Endometrium (tissue), 2 donors: ENCODE measurements at regions not wholly inside any gene's neighbourhood (a gene's known extent, or its start where the extent isn't known, plus 50 kb on each side); places are given as distances from the start of the nearest gene placed in this dataset.
"Not testable (repeated sequence)": the region's sequence is repeated elsewhere in the genome, so short reads cannot be mapped to it uniquely, and the experiment has no call there.

ENCODE experiments used
- FAIRE-seq: peaks from 2 replicates; lab custom pipeline; 2012; peaks lifted over from hg19 to GRCh38; lab: Jason Lieb, UNC
- donor health status: control.
- donor health status: control.

DNA sequence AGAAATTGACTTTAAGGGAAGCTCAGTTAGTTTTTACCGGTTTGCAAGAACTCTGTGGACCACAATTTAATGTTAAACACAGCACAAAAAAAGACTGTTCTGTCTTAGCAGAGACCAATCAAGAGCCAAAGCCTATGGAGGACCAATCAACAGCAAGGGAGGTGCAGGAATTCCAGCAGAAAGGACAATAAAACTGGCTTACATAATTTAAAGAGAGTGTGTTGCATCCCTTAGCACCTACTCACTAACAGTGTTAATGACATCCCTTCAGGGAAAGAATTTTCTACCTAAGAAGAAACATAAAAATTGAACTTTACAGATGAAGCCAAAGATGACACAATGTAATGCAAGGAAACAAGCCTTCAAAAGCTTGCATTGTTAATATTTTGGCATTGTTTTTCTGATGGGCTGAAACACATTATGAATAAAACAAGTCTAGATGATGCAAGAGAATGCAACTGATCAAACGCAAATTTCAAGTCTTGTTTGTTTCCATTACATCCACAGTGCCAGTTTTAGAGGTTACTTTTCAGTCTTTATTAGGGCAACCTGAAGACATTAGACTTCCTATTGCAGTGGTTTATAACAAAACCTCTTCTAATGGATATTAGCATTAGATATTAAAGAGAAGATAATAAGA is 111.3 kb upstream of the FST start:
- no peak for FAIRE-seq

DNA sequence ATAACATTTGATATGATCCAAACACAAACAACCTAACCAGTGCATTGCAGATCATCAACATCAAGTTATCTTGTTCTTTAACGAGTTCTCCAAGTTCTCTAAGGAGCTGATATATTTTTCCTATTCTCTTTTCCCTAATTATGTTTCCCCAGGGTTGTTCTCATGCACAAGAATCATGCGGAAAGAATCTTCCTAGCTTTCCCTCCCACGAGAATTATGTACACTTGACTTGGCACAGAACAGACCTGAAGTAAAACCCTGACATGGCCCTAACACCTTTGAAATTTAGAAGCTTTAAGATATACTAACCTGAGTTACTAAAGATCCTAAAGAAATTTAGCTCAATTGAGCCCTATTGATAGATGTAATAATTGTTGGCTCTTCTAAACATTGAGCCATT is 110.7 kb upstream of the FST start:
- FAIRE-seq = no peak

DNA sequence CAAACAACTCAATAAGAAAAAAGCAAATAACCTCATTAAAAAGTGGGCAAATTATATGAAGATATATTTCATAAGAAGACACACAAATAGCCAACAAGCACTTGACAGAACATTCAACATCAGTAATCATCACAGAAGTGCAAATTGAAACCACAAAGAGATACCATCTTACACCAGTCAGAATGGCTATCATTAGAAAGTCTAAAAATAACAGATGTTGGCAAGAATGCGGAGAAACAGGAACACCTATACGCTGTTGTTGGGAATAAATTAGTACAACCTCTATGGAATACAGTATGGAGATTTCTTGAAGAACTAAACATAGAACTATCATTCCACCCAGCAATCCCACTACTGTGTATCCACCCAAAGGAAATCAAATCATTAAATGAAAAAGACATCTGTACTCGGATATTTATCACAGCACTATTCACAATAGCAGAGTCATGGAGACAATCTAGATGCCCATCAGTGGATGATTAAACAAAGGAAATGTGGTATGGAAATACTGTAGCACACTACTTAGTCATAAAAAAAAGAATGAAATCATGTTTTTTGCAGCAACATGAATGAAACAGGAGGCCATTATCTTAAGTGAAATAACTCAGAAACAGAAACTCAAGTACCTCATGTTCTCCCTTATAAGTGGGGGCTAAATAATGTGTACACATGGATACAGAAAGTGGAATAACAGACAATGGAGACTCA is 106.8 kb upstream of the FST start:
- FAIRE-seq = no peak

DNA sequence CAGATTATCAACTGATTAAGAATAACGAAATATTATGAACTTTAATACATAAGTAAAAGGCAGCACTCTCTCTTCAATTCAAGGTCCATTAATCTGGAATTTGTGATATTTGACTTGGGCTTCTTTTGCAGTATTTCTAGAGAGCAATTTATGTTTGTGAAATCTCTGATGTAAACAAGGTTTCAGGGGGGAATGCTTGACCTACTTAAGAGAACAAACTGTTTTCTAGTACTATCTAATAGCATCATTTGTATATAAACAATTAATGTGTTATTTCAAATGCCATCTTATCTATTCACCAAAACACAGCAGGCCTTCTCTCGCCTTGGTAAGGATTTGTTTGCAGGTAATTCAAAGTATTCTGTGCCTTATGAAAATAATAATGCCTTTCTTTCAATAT is 103.6 kb upstream of the FST start:
- FAIRE-seq = no peak

DNA sequence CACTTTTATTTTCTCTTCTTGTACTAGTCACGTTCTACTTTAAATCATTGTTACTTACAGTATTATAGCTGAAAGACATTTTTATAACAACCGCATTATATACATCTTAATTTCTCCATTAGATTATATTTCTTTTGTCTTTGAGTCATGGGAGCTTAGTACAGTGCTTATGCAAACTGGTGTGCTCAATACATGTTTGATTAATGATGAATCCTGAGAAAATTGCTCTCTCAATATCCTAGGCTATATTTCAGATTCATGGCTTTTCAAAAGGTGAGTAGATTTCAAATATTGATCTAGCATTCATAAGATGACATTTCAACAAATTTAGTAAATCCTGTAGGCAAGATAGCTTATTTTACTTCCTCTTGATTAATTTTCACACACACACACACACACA is 102.2 kb upstream of the FST start:
- FAIRE-seq = no peak

DNA sequence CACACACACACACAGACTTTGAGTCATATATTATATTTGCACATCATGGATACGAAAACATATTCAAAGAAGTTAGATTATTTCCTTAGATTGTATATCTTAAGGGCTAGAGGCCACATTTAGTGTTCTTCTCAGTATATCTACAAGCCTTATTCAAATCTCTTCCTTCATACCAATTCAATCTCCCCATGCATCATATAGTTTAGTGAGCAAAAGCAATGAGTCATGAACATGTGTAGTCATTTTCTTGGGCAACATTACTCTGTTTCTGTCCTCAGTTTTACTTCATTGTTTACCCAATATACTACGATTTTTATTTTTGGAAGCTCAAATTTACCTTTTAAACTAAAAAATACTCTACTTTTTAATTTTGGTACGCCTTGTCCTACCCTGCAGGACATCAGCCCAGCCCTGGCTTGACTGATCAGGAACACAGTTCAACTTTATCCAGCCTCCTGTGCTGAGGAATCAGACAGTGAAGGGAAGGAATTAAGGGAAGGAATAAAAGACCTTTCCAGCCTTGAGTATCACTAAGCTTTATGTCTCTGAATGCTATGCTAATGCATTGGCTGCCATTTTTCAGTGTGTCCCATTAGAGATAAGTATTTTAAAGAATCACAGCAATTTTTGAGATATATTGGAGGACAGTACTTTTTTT is 101.7 kb upstream of the FST start:
- no peak for FAIRE-seq

DNA sequence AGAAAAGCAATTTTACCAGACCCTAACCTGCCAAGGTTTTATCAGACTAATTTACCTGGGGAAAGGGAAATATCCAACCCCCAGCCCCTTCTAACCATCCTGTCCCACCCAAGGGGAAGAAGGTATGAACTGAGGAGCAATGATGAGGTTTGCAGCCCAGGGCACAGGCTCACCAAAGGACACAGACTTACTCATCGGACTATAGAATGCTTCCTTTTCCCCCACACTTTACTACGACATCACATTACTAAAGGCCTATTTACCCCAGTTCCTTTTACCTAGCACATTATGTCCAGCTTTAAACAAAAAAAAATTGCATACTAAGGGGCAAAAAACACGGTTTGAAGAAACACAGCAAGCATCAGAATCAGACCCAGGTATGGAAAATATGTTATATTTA is 94.1 kb upstream of the FST start:
- FAIRE-seq = no peak

DNA sequence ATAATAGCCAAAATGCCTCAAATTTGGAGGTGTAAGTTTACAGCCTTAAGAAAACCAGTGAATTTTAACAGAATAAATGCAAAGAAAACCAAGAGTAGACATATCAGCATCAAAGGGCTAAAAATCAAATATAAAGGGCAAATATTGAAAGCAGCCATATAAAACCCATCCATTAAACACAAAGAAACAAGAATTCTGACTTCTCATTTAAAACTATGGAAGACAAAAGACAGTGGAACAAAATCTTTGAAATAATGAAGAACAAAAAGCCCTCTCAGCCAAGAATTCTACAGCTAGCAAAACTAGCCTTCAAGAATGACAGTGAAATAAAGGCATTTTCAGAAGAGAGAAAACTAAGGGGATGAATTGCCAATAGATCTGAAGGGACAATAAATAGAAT is 91.3 kb upstream of the FST start:
- no peak for FAIRE-seq

DNA sequence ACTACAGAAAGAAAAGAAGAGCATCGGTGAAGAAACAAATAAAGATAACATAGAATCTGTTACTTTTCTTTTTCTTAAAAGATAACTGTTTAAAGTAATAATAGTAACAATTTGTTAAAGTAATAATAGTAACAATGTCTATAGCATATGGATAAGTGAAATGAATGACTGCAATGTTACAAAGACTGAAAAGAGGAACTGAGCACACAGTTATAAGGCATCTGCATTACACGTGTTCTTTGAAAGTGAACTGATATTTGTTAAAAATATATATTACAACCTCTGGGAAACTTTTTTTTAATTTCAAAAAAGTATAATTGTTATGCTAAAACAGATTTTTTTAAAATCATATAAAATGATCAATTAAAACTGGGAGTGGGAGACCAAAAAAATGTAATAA is 88.4 kb upstream of the FST start:
- no peak for FAIRE-seq

DNA sequence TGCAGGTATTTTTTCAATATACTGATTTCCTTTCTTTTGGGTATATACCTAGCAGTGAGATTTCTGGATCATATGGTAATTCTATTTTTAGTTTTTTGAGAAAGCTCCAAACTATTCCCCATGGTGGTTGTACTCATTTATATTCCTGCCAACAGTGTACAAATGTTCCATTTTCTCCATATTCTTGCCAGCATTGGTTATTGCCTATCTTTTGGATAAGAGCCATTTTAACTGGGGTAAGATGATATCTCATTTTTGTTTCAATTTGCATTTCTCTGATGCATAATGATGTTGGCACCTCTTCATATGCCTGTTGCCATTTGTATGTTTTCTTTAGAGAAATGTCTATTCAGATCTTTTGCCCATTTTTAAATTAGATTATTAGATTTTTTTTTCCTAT is 85.6 kb upstream of the FST start:
- no peak for FAIRE-seq

DNA sequence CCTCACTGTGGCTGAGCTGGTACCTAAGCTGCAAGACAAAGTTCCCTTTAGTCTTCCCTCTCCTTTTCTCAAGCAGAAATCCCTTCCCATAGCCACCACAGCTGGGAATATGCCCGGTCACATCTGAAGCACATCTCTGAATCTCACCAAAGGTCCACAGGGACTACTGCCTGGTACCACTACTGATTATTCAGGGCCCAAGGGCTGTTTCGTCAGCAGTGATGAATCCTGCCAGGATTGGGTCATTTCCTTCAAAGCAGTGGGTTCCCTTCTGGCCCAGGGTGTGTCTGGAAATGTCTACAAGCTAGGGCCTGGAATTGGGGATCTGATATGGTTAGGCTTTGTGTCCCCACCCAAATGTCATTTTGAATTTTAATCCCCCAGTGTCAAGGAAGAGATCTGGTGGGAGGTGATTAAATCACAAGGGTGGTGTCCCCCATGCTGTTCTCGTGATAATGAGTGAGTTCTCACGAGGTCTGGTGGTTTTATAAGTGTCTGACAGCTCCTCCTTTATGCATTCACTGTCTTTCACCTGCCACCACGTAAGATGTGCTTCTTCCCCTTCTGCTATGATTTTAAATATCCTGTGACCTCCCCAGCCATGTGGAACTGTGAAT is 83.2 kb upstream of the FST start:
- FAIRE-seq = no peak

DNA sequence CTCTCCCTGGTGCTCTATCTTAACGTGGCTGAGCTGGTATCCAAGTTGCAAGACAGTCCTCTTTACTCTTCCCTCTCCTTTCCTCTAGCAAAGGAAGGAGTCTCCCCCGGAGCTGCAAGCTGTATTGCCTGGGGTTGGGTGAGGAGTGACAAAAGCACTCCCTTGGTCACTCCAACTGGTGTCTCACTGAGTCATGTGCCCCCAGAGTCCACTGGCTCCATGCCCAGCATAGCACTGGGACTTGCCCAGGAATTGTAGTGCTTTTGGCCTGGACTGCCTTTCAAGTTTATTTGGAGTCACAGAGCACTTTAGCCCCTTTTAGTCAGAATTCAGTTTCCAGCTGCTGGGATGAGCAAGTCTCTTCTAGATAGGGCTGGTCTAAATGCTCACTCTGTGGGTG is 82.6 kb upstream of the FST start:
- FAIRE-seq = no peak

DNA sequence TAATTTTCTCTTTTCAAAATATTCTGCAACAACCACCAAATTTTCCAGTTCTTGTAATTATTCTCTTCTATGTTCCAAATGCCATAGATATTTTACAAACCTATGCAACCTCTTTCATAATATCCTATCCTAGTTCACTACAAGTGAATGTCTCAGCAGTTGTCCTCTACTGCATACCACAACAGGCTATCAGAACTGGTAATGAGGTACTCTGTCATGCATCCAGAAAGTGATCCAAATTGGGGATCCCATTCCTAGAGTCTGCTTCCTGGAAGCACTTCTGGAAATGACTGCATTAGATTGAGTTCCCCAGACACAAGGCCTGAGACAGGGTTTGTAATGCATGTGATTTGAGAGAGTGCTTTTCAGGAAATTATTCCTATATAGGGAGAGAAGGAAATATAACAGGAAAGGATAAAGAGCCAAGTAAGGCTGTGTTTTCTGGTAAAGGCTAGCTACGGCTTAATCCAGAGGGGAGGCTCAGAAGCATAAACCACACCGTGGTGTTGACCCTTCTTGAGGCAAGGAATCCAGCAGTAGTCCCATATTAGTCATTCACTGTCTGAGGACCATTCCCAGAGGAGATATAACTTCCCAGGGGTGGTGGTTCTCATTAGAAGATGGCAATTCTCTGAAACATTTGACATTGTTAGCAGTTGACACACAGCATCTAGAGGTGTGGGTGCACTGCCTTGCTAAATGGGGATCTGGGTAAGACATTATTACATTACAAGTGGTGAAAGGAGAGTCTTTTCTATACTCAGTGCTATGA is 80.3 kb upstream of the FST start:
- no peak for FAIRE-seq

DNA sequence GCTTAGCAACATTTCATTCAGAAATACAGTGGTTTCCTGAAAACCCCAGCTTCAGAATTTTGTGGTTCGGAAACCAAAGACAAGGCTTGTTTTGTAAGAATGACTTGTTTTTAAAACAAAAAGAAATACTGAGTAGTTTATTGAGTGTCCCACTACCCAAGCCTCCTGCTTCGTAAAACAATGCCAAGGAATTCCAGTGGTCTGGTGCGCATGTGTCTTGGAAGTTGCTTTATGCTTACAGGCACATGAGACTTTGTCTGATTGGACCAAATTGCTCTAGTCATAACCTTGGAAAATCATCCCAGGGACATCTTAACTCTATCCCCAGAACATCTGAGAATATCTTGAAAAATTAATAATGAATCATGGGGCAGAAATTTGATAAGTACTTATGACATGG is 77.1 kb upstream of the FST start:
- FAIRE-seq = no peak

DNA sequence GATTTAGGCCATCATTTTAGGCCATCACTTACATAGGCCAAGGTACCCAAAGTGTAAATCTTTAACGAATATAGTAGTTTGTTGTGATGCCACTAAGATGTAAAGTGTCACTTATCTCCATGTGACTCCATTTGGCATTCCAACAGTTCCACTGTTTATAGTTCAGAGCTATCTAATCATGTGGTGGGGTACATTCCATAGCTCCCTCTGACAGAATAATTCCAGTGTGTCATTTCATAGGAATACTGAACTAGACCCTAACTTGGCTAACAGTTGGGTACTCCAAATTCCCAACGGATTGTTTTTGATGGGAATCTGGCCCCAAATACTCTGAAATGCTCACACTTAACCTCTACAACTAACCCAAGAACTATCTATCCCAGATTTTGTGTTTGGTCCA is 76.7 kb upstream of the FST start:
- FAIRE-seq = no peak

DNA sequence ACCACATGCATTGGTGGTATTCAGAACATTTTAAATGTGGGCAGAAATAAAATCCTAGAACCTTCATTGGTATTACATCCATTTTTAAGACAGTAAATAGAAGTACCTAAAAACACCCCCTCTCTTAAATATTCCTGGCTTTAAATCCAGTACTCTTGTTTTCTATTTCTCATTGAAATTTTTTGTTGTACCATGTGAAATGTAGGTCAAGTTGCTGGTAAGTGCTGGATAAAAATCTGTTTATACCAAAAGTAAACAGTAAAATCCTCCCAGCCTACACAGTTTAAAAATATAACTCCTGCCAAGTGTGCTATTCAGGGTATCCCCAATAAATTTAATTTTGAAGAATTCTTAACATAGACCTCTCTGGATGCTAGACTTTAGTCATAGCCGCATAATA is 75.0 kb upstream of the FST start:
- FAIRE-seq = no peak

DNA sequence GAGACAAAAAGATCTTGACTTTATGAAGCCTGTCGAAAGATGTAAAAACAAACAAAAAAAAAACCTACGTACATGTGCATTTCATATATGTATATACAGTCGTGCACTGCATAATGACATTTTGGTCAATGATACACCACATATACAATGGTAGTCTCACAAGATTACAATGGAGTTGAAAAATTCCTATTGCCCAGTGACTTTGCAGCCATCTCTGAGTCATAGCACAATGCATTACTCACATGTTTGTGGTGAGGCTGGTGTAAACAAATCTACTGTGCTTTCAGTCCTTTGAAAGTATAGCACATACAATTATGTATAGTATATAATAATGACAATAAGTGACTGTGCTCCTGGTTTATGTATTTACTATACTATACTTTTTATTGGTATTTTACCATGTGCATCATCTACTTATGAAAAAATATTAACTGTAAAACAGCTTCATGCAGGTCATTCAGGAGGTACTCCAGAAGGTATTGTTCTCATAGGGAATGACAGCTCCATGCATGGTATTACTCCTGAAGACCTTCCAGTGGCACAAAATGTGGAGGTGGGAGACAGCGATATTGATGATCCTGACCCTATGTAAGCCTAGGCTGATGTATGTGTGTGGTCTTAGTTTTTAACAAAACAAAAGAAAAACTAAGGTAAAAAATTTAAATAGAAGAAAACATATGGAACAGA is 73.7 kb upstream of the FST start:
- no peak for FAIRE-seq

DNA sequence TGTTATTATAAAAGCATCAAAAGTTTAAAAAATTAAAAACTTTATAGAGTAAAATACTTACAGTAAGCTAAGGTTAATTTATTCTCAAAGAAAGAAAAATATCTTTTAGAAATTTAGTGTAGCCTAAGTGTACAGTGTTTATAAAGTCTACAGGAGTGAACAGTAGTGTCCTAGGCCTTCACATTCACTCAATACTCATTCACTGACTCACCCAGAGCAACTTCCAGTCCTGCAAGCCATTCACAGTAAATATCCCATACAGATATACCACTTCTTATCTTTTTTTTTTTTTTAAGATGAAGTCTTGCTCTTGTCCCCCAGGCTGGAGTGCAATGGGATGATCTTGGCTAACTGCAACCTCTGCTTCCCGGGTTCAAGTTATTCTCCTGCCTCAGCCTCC is 73.1 kb upstream of the FST start:
- no peak for FAIRE-seq

DNA sequence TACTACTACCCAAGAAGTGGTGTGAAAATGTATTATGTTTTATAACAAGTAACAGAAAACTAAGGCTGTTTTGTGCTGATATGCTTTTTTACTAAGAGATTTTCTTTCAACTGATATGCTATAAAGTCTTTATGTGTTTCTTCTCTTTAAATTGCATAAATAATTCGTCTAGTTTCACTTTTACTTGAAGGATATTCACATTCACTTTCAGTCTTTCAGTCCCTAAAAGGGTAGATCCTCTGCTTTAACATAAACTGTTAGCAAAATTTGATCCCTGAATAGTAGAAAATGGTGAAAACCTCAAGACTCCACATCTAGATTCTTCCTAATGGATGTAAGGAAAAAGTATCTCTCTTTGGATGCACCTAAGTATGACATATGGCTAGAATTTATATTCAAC is 69.0 kb upstream of the FST start:
- FAIRE-seq = no peak

DNA sequence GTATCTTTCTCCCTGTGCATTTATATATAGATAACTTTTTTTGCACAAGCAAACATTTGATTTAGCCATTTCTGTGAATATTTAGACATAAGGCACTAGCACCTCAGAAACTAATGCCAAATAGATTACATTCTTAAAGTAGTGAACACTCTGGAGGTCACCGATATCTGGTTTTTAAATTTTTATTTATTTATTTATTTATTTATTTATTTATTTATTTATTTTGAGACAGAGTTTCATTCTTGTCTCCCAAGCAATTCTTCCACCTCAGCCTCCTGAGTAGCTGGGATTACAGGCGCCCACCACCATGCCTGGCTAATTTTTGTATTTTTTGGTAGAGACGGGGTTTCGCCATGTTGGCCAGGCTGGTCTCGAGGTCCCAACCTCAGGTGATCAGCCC is 67.9 kb upstream of the FST start:
- FAIRE-seq = not testable (repeated sequence)

DNA sequence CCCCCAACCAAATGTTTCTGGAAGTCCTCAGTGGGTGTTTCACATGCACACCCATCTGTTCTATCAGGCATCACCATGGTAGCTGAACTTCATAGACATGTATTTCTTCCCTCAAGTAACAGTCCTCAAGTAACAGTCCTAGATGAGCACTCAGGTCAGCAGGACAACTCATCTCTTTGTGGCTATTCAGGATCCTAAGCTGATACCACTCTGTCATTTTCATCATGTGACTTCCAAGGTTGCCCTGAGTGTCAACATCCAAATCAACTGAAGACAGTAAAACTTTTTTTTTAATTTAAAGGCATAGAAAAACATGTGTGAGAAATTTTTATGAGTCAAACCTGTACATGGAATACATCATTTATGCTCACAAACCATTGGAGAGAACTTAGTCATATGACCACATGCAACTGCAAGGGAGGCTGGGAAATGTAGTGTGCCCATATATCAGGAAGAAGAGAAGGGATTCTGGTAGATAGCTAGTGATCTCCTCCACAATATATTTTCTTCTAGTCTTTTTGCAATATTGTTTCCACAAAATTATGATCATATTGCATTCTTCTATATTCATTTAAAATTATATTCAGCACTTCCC is 64.2 kb upstream of the FST start:
- no peak for FAIRE-seq

DNA sequence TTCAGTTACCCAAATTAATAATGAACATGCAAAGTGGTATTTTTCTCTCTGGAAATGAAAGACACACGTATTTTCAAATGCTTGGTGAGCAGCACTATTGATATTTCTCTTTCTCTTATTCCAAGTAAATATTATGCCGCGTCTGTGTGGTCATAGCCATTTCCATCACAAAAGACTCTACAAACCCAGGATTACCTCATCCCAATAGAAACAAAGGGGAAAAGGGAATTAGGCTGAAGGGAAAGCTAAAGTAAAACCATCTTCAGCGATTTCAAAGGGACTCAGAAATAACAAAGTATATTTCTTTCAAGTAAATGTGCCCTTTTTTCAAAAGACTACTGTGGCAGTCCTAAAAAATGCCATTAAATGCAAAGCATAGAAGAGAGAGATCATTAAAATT is 62.0 kb upstream of the FST start:
- no peak for FAIRE-seq
